MM.1S (cell line): ENCODE measurements at regions not wholly inside any gene's neighbourhood (a gene's known extent, or its start where the extent isn't known, plus 50 kb on each side); places are given as distances from the start of the nearest gene placed in this dataset.

ENCODE experiments used
- CTCF ChIP-seq: fragments of 300-600 bp; sonication (generic); IDR thresholded peaks from 2 replicates; pipeline ENCODE4 v1.5.1; 2016; ENCODE audit warnings: antibody characterized with exemption, low read length, mixed read lengths
- EZH2 ChIP-seq: fragments of 300-600 bp; sonication (generic); optimal IDR thresholded peaks from 2 replicates; pipeline ENCODE3; 2017; ENCODE audit warnings: low read depth, mild to moderate bottlenecking, antibody characterized with exemption, low read length, mixed read lengths
- EZH2phosphoT487 ChIP-seq: fragments of 300-600 bp; sonication (generic); IDR thresholded peaks from 2 replicates; pipeline ENCODE4 v1.6.1; 2018; ENCODE audit warnings: antibody characterized with exemption, low read length

- TF ChIP-seq EZH2phosphoT487: no peak
- TF ChIP-seq EZH2: no peak
- TF ChIP-seq CTCF: no peak
Observed at GRCh38 chr6:22825210-22825609, 255.8 kb downstream of the HDGFL1 start.
